Upper lobe of left lung (tissue), 4 donors: ENCODE measurements at regions not wholly inside any gene's neighbourhood (a gene's known extent, or its start where the extent isn't known, plus 50 kb on each side); places are given as distances from the start of the nearest gene placed in this dataset.

Source experiments
- CTCF ChIP-seq, 6 experiments: fragments of 450-650 bp in 4 of 6; fragments of 200-600 bp in 2 of 6; sonication (generic) in 2 of 6; IDR thresholded peaks; one replicate each; pipeline ENCODE4 v1.5.1; 2016 to 2019; ENCODE audit warnings: antibody characterized with exemption in 6 of 6
- POLR2AphosphoS5 ChIP-seq, 2 donors: sonication (generic); formaldehyde crosslinking; IDR thresholded peaks; one replicate each; pipeline ENCODE4 v1.5.1; 2017; ENCODE audit warnings: antibody characterized with exemption in 2 of 2

- TF ChIP-seq POLR2AphosphoS5 (IDR thresholded peaks at IDR 0.05) (no peak), CTCF (IDR thresholded peaks at IDR 0.05) (no peak)
These were observed 62.3 kb downstream of the YIPF5 start for GRCh38 chr5:144108131-144108530.
